SHP77 (cell line): ENCODE measurements at regions not wholly inside any gene's neighbourhood (a gene's known extent, or its start where the extent isn't known, plus 50 kb on each side); places are given as distances from the start of the nearest gene placed in this dataset.

Experiments used
- DNase-seq, 2 experiments: peaks; one replicate each; lab custom pipeline; 2025; lab: John Stamatoyannopoulos, UW

DNA sequence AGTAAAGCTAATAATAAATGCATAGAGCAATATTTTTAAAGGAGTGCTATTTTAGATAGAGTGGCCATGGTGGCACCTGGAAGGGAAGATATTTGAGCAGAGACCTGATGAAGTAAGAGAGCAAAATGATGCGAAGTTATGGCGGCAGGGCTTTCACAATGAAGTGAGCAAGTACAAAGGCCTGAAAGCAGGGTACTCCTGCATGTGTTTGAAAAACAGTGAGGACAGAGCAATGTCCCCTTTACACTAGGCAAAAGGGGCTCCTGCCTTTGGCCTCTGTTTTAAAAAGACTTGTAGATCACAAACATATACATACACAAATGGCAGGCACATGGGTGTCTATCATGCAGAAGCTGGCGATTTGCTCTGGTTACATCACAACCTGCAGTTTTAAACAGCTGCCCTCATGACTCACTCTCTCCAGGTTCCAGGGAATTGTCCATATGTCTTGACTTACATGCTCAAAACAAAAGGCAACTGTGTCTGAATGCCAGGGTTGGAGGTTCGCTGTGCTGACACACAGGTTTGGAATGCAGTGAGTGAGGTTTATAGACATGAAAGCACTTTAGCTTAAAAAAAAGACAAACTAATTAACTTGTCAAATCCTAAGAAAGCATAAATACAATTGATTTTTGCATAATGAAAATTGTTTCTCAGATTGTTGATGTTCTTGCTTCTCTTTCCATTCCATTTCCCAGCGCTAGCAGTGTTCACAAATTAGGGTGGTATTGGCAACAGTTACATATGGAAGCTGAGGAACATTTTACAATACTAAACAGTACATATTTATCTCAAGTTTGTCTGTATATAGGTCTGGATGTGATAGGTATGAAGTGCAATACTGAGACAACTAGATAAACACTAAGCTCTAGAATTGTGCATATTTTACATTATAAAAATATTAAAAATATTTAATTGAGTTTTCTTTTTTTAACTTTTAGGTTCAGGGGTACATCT lies 313.9 kb downstream of the BARHL2 start:
- peak; percentile 14 to 49 for DNase-seq

DNA sequence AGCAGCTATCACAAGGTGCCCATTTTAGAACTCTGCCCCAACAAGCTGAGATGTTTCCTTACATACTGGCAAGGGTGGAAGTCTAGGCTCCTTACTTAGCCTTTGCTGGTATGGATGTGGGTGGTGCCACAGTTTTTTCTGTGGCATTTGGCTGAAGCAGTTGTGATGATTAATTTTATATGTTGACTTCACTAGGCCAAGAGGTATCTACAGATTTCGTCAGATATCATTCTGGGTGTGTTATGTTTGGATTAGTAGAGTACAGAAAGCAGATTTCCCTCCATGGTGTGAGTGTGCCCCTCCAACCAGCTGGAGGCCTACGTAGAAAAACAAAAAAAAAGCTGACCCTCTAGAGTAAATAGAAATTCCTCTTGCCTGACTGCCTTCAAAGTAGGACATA lies 317.0 kb downstream of the BARHL2 start:
- DNase-seq, result no peak

DNA sequence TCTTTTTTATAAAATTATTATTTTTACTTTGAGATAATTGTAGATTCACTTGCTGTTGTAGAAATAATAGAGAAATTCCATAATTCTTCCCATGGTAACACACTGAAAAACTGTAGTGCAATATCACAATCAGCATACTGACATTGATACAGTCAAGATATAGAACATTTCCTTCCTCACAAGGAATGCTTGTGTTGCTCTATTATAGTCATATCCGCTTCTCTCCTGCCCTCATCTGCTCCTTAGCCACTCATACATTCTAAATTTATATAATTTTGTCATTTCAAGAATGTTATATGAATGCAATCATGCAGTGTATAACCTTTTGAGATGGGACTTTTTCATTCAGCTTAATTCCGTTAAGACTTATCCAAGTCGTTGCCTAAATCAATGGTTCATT lies 320.2 kb downstream of the BARHL2 start:
- no peak for DNase-seq

DNA sequence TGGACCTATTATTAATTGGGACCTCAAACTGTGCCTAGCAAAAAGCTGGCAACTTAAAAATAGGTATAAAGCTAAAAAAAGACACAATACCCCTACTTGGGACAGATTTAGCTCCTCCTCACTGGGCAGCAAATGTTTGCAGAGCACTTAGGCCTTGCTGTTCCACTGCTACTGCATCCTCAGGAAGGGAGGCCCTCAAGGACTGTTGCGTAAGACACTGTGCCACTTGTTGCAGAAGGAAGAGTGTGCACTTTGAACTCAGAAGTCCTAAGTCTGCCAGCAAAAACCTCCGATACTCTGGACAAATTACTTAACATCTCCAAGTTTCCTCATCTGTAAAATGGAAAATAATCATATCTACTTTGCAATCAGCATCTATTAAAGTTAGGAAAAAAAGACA lies 322.9 kb downstream of the BARHL2 start:
- DNase-seq, result no peak

DNA sequence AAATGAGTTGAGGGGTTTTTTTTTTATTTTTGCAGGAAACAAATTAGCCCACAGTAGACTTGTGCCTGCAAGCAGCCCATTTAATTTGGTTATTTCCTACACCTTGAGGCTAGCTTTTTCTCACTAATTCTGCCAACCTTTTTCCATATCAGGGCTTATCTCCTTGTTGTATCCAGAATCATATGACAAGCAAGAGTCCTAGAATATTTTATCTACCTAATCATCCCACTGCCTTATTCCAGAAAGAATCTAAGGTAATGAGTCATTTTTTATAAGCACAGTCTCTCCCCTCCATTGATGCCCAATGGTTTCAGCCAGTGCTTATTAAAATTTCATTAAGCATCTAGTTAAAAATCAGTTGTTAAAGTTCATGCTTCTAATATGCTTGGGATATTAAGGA lies 324.1 kb downstream of the BARHL2 start:
- DNase-seq, result no peak

DNA sequence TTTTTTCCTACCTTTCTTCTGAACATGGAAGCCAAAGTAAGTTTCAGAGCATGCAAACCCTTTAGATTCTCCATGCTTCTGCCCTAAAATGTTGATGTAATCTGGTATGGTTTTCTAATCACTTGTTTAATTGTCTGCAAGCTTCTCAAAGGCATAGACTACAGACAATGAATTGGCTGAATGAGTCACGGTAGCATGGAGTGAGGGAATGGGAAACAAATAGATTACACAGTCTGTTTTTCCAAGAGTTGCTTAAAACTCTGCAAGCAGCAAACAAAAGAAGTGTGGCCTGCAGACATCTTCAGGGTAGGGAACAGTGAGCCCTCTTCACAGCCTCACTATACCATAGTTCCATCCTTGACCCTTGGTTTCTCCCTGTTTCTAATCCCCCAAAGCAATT lies 326.0 kb downstream of the BARHL2 start:
- DNase-seq, result no peak

DNA sequence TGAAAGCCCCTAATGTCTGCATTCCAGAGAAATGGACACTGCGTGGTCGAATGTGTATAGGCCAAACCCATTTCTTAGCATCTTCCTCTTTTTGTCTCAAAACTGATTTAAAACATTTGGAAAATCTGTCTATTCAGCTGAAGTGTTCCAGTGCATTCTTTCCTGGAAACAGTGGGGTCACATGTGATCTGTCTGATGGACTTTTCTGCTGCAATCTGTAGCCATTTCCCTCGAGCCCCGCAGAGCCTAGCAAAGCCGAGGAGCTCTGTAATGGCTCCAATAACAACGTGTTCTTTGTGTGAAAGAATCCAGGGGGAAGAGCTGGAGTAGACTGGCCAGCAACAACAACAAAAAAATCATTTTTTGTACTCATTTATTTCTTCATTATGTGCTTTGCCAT lies 329.3 kb downstream of the BARHL2 start:
- no peak for DNase-seq

DNA sequence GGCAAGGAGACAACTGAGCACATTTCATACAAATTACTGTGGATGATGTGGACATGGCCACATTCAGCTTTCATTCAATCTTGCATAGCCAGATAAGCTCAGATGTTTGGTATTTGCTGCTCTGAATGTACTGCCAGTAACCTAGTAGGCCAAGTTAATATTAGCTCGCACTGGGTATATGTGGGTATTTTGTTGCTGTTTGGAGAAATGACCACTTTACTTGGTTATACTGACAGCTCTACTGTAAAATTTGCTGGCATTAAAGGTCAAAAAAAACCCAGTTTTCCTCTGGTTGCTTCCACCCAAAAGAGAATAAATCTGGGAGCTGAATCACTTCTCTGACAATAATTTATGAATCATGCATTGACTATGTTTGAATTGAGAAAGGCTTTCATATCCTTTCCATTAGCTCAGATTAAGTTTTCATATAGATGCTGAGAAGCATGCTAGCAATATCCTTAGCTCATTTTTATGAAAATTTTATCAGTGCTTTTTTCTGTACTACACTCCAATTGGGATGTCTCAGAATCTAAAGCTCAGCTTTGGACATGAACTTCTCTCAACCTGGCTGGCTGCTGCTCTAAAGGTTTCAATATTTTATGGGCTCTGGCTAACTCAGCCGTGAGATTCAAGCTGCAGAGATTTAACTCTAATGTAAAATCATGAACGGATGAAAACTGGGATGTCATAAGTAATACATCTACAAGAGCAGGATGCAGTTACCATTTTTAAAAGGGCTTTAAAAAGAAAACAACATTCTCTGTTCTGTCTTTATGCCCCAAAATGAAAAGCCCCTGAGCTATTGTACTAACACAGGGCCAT lies 330.0 kb downstream of the BARHL2 start:
- no peak for DNase-seq

DNA sequence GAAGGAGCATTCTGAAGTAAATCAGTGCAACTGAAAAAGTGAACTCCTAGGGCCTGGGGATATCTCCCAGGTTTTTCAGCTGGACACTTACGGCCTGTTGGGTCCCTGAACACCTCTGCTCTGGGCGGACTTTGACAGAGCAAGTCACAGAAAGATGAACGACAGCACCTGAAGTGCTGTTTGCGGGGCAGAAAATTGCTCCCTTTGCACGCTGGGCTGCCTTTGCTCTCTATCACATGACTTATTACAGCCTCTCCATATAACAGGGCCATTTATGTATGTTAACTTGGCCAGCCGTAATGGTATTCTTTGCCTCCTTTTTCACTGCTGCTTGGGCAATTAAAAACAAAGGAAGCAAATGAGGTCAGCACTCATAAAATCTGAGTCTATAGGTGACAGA lies 332.9 kb downstream of the BARHL2 start:
- no peak for DNase-seq

DNA sequence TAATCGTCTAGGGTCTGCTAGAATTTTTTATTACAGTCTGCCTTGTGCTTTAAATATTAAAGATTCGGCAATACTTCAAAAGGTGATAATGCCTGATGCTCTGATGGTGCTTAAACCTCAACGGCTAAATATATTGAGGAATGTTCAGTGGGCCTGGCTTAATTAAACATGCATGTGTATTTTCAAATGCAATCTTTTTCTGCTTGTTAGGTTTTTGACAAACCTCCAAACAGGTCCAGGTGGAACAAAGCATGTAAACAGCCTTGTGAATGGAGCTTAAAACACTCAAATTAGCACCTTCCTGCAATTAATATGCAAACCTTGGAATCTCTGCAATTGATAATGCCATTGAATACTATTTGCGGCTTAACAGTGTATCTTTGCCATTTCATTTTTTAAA lies 334.9 kb downstream of the BARHL2 start:
- no peak for DNase-seq

DNA sequence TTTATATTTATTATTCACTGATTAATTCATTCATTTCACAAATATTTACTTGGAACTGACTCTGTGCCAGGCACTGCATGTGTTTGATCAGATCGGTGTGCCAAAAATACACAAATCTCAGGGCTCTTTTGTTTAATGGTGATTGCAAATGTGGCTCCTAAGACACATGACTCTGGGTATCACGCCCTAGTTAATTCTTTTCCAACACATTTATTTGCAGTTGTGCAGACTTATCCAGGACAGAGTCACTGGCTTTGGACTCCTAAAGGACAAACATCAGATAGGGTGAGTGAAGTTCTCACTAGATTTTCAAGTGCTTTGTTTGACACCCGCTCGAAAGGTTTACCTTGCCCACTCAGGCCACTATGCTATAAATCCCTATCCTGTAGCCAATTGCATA lies 335.5 kb downstream of the BARHL2 start:
- no peak for DNase-seq

DNA sequence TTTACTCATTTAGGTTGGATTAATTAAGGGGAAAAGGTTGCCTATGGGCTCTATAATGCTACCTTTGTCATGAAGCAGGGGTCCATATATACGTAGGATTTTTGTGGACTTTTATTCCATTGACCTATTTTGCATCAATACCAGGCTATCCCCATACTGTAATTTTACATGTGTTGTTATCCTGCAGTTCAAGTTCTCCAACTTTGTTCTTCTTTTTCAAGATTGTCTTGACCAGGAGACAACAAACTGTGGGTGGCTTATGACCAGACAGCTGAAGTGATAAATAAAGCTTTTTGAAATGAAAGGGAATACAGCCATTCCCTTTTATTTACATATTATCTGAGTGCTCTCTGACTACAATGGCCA lies 345.7 kb downstream of the BARHL2 start:
- no peak for DNase-seq

DNA sequence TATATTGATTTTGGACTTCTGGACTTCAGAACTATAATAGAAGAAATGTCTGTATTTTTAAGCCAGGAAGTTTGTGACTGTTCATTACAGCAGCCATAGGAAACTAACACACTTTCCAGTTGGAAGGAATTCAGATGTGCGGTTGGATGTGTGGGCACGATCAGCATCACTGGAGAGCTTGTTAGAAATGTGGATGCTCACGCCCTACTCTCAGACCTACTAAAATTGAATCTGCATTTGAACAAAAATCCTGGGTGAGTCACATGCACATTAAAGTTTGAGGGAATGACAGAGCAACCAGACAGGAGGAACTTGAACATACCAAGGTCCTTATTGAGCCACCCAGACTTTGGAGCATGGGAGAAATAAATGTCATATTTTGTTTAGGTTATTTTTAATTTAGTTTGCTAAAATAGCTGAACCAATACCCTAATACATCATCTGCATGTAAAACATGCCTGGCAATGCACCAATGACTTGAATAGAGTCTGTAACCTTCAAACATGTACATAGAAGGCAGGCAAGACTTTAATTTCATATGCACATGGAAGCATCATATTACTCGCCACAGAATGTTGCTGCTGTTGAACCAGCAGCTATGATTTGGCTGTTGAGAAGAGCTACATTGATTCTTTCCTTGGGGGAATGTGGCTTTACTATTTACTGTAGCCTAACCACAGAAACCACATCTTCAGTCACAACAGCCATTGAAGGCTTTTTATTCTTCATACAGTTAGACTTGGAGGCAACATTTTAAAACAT lies 346.2 kb downstream of the BARHL2 start:
- no peak for DNase-seq

DNA sequence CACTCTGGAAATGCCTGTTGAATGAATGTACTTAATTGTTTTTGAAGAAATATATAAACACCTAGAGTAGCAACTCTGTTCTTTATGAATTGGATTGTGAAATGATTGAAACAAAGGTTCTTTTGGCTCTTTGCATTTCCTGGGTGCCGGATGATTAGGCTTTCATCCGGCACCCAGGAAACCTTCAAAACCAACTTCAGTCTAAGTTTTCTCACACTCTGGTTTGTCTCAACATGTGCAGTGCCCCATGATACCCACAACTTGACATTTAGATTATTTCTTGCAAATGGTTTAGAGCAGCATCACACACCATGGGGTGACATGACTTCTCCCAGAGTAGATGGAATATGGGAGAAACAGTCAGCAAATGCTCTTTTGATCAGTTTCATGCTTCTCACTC lies 354.9 kb downstream of the BARHL2 start:
- DNase-seq, result no peak

DNA sequence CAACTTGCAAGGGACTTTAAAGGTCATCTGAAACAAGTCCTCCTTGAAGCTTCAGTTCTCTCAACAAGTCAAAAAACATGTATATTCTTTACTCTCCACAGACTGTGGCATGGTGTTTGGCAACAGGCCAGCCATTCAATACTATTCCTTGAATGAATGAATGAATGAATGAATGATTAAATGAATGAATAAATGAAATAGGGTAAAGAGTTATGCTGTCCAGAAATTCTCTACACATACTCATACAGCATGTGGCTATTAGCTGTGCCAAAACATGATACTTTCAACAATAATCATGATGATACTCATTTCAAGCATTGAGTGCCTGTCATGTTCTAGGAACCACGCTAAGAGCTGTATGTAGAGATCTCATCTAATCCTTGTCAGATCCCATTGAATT lies 356.1 kb downstream of the BARHL2 start:
- DNase-seq, result no peak

DNA sequence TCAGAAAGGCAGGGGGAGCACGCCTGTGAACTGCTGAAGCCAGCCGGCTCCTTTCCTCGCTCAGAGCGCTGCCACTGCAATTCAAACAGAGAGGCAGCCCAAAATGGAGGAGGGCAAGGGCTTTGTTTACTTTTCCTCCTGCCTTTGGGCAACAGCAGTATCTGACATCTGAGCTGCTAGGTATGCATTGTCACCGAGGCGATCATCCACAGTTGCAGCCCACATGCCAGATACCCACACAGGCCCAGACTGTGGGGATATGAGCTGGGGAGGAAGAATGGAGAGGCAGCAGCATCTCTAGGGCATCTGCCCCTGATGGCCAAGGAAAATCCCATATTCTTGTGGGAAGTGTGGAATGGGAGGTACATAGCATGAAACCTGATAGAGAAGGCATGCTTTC lies 357.1 kb downstream of the BARHL2 start:
- no peak for DNase-seq

DNA sequence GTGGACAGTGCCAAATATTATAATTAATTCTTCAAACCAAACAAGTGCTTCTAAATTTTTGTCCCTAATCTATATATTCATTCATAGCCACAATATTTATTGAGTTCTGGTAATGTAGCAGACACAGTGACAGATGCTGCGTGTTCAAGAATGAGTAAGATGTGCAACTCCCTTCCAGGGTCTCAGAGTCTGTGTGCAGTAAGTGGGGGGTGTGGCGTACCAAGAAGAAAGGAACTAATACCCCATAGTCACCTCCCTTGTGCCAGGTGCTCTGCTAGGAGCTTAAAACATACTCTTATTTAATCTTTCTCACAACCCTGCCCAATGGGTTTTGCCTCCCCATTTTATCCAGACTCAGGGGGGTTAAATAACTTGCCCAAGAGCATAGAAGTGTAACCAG lies 358.7 kb downstream of the BARHL2 start:
- DNase-seq, result no peak

DNA sequence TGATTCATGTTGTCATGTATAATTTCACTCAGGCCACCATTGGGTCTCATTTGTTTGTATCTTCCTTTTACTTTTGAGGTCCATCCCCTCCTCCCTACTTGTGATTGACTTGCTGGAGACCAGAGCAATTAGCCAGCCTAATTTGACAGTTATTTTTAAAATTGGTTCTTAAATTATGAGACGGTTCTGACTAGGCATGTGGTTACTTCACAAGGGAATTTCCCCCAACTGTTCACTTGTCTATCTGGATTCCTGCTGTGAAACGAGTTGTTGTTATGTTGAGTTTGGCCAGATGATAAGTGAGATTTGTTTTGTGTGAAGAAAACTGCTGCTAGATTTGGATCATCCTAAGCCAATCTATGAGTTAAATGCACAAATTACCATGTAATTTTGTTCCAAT lies 359.1 kb downstream of the BARHL2 start:
- no peak for DNase-seq

DNA sequence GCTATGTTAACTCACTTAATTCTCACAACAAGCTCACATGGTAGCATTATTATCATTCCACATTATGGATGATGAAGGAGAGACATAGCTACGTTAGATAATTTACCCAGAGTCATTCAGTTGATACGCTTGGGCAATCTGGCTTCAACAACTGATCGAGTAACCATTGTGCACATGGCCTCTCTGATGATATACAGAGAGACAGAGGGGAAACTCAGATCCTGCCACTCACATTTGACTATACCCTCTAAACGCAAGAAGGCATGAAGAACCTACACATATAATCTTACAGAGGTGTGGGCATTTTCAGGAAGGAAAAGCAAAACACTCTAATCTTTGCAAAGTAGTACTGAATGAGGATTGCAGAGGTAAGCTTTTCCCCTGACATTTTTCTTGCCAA lies 360.1 kb downstream of the BARHL2 start:
- DNase-seq, result no peak

DNA sequence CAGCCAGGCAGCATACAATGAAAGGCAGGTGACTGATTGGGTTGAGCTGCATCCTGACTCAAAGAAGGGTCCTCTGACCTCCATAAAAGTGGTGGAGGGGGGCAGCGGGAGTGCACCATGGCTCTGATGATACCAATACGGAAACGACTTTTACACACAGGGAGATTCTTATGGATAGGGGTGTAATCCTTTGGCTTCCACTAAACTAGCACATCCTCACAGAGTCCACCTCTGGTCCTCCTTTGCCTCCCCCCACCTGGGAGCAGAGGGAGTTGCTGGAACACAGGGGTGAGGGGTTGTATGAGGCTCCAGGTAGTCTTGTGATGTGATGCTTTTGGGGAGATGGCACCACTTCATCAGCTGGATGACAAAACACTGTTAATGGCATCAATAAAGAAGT lies 361.0 kb downstream of the BARHL2 start:
- no peak for DNase-seq

DNA sequence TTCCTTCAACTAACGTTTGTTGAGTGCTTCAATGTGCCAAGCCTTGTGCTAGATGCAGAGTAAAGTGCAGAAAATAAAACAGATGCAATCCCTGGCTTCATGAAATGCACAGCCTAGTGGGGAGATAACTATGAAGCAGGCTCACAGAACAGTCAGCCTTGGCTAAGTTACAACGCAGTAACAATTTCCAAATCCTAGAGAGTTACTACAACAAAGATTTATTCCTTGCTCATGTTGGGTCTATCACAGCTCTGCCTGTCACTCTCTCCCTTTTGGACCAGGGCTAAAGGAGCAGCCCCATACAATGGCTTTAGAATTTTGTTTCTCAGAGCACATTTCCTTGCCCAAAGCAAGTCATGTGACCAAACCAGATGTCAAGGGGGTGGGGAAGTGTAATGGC lies 359.8 kb downstream of the ZNF326 start:
- no peak for DNase-seq

DNA sequence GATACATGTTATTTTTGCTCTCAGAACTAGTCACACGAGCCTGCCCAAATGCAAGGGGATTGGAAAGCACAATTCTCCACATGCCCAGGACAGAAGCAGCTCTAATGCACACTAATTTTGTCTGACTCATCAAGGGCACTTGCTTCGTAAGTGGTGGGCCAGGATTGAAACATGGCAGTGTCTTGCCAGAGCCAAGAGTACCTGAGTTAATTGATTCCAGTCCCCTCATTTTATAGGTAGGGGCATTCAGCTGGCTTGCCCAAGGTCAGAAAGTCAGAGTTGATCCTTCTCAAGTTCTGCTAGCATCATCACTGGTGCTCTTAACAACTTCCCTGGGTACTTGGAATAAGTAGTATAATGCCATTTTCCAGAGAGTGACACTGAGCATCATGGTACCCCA lies 356.1 kb downstream of the ZNF326 start:
- DNase-seq, result no peak

DNA sequence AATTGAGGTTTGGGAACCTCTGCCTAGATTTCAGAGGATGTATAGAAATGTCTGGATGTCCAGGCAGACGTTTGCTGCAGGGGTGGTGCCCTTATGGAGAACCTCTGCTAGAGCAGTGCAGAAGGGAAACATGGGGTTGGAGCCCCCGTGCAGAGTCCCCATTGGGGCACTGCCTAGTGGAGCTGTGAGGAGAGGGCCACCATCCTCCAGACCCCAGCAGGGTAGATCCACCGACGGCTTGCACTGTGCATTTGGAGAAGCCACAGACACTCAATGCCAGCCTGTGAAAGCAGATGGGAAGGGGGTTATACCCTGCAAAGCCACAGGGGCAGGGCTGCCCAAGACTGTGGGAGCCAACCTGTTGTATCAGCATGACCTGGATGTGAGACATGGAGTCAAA lies 354.6 kb downstream of the ZNF326 start:
- DNase-seq, result no peak
